ENCODE measurements at regions not wholly inside any gene's neighbourhood (a gene's known extent, or its start where the extent isn't known, plus 50 kb on each side); places are given as distances from the start of the nearest gene placed in this dataset.

DNA sequence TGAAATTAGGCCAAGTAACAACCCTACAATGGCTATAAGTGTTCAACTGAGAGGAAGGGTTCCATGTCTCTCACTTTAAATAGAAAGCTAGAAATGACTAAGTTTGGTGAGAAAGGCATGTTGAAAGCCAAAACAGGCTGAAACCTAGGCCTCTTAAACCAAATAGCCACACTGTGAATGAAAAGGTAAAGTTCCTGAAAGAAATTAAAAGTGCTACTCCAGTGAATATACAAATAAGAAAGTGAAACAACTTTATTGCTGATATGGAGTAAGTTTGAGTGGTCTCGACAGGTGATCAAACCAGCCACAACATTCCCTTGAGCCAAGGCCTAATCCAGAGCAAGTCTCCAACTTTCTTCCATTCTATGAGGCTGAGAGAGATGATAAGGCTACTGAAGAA is 209.6 kb downstream of the KLF12 start:
- TF ChIP-seq POLR2A (IDR thresholded peaks at IDR 0.05): no peak
- no peak for TF ChIP-seq CTCF (IDR thresholded peaks at IDR 0.05)

All from body of pancreas (tissue), 4 donors.